ENCODE measurements at regions not wholly inside any gene's neighbourhood (a gene's known extent, or its start where the extent isn't known, plus 50 kb on each side); places are given as distances from the start of the nearest gene placed in this dataset.

DNA sequence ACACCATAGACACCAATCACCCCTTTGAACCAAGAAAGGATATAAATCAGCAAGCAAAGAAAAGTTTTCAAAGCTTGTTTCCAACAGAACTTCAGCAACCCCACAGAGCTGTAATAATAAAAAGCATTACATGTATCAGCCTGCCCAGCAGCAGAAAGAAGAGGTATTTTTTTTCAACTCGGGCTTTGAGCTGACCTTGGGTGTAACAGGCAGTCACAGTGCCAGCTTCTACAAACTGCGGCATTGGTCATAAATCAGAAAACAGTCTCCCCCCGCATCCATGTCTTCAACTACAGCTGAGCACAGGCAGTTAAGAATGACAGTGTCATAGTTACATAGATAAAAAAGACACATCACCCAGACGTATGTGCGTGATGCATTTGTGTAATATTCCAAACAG, 671.0 kb upstream of the SLITRK1 start:
- TF ChIP-seq CTCF (IDR thresholded peaks at IDR 0.05) = no peak
- no peak for ATAC-seq (ENCODE audit: low FRiP score)

GRCh38 chr13:84543962-84544361, 661.7 kb upstream of the SLITRK1 start:
- no peak for TF ChIP-seq CTCF (IDR thresholded peaks at IDR 0.05)
- ATAC-seq (ENCODE audit: low FRiP score) = no peak
- no peak for DNase-seq (ENCODE audit: low spot score)

More for the DNA sequence above, 671.0 kb upstream of the SLITRK1 start:
- no peak for DNase-seq (ENCODE audit: low spot score)

DNA sequence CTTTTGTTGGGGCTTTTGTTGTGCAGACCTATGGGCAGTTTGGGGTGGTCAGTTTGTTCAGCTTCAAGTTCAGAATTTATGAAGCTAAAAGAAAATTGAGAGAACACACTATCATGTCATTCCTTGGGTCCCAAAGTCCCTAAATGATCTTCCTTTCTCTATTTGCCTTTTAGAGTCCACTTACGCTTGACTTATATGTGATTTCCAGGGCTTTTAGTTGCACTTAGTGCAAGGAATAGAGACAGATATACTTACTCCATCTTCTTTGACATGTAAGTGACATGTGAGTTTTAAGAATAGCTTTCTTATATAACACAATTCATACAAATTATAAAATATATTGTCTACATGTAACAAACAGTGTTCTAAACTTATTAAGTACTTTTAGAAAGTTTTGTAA, 660.1 kb upstream of the SLITRK1 start:
- ATAC-seq (ENCODE audit: low FRiP score) = no peak
- no peak for DNase-seq (ENCODE audit: low spot score)
- no peak for TF ChIP-seq CTCF (IDR thresholded peaks at IDR 0.05)

DNA sequence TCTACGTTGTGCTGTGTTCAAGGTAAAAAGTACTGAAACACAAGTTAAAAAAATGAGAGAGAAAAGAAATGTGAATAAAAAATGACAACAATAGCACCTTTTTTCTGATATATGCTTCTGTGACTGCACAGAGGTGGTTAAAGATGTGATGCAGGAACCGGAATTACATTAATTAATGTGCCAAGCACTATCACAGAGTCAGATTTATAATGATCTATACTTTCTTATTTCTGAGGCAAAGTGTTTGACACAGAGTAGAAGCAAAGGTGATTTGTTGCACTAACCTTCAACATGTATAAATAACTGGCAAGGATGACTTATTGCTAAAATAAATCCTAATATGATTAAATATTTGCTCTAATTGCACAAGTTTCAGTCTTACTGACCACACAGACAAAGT, 654.6 kb upstream of the SLITRK1 start:
- TF ChIP-seq CTCF (IDR thresholded peaks at IDR 0.05) = no peak
- ATAC-seq (ENCODE audit: low FRiP score) (no peak), DNase-seq (ENCODE audit: low spot score) (no peak)

- no peak for TF ChIP-seq CTCF (IDR thresholded peaks at IDR 0.05)
- ATAC-seq (ENCODE audit: low FRiP score) (no peak), DNase-seq (ENCODE audit: low spot score) (no peak)
These were observed 646.3 kb upstream of the SLITRK1 start for GRCh38 chr13:84528408-84529070.

DNA sequence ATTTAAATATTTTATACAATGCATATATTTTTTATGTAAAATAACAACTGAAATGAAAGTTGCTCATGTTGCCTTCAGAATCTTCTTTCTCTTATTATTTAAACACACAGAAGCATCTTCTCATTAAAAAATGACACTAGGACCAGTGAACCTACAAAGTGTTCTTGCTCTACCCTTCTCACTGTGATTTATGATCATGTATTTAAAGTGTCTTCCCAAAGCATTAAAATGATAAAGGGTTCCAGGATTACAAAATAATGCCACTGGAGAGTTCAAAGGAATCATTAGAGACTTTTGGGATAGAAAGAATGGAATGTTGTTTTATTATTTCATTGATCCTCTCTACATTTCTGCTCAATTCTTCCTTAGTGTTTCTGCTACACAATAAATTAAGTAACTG, 643.6 kb upstream of the SLITRK1 start:
- no peak for TF ChIP-seq CTCF (IDR thresholded peaks at IDR 0.05)
- ATAC-seq (ENCODE audit: low FRiP score) (no peak), DNase-seq (ENCODE audit: low spot score) (no peak)

DNA sequence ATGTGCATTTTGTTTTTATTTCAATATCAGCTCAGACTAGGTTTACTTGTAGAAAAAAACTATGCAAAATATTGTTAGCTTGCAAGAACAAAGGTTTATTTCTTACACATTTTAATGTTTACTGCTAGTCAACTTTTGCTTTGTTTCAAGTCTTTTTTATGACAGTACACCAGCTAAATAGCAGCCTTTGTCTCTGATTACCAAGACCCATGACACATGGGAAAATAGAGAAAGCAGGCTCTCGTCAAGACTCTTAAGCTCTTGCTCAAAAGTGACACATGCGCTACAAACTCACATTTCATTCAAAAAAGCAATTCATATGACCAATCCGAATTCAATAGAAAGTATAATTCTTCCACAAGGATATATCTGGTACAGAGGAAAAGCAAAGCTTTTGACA, 642.3 kb upstream of the SLITRK1 start:
- TF ChIP-seq CTCF (IDR thresholded peaks at IDR 0.05) = no peak
- DNase-seq (ENCODE audit: low spot score) (no peak), ATAC-seq (ENCODE audit: low FRiP score) (no peak)

All from omental fat pad (tissue), 3 donors.